ENCODE measurements at regions not wholly inside any gene's neighbourhood (a gene's known extent, or its start where the extent isn't known, plus 50 kb on each side); places are given as distances from the start of the nearest gene placed in this dataset.

DNA sequence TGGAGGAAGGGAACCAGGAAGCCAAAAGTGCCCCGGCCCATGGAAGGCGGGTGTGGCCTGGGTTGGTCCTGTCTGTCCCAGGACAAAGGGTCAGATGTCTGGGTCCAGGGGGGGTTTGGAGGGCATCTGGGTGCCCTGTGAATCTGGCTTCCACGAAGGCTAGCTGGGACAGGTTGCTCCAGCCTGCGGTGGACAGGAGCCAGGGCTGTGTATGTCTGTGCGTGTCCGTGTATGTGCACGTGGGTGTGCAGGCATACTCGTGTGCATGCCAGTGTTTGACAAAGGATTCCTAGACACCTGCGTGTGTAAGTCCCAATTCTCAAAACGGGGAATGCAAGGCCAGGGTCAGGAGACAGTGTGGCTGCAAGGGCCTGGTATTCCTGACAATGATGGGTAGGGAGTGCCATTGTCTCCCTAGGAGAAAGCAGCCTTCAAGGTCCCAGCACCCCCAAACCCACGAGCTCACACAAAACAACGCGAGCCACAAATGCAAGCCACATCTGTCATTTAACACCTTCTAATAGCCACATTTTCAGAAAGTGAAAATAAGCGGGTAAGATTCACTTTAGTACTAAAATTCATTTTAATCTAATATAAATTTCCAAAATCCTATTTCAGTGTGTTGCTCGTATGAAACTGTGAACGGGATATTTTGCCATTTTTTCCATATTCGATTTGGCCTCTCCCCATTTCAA lies 78.4 kb upstream of the WNT7B start:
- TF ChIP-seq POLR2AphosphoS5 (IDR thresholded peaks at IDR 0.05) (peak in 1 of 3 donors; percentile 6), EP300 (IDR thresholded peaks at IDR 0.05) (no peak), POLR2A (IDR thresholded peaks at IDR 0.05) (no peak)
- TF ChIP-seq, protein P1, sequence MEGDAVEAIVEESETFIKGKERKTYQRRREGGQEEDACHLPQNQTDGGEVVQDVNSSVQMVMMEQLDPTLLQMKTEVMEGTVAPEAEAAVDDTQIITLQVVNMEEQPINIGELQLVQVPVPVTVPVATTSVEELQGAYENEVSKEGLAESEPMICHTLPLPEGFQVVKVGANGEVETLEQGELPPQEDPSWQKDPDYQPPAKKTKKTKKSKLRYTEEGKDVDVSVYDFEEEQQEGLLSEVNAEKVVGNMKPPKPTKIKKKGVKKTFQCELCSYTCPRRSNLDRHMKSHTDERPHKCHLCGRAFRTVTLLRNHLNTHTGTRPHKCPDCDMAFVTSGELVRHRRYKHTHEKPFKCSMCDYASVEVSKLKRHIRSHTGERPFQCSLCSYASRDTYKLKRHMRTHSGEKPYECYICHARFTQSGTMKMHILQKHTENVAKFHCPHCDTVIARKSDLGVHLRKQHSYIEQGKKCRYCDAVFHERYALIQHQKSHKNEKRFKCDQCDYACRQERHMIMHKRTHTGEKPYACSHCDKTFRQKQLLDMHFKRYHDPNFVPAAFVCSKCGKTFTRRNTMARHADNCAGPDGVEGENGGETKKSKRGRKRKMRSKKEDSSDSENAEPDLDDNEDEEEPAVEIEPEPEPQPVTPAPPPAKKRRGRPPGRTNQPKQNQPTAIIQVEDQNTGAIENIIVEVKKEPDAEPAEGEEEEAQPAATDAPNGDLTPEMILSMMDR (IDR thresholded peaks at IDR 0.05) = no peak

Measured in stomach (tissue), 4 donors.